AG04450 (cell line): ENCODE measurements at regions not wholly inside any gene's neighbourhood (a gene's known extent, or its start where the extent isn't known, plus 50 kb on each side); places are given as distances from the start of the nearest gene placed in this dataset.

Source experiments
- CTCF ChIA-PET: fragments of 300-600, 350-600 bp; formaldehyde crosslinking; extraction: SDS; loops from one replicate; lab custom pipeline; 2022; ENCODE audit warnings: antibody characterized with exemption, inconsistent platforms; lab: Charles Lee
- POLR2A ChIA-PET: fragments of 350-600 bp; formaldehyde crosslinking; extraction: SDS; loops from one replicate; lab custom pipeline; 2021; ENCODE audit warnings: antibody characterized with exemption, inconsistent platforms; lab: Yijun Ruan, JAX
- DNase-seq: peaks from one replicate; pipeline ENCODE4 v3.0.0-alpha.2; 2011; ENCODE audit warnings: low read depth, low spot score
- H3K27ac ChIP-seq: one replicate; pipeline ENCODE4 v1.5.1; 2012; ENCODE audit warnings: low read depth, low read length, control low read depth
- H3K27me3 ChIP-seq: one replicate; pipeline ENCODE4 v1.6.0; 2012; ENCODE audit warnings: low read length; ENCODE audit not compliant: control insufficient read depth, insufficient read depth
- H3K4me3 ChIP-seq: 2 replicates; pipeline ENCODE4 v1.5.1; 2011; ENCODE audit warnings: mild to moderate bottlenecking, low read depth, low read length, control low read depth
- H3K9me3 ChIP-seq: 2 replicates; pipeline ENCODE4 v1.5.1; 2012; ENCODE audit warnings: low read length; ENCODE audit not compliant: control insufficient read depth, insufficient read depth
- CTCF ChIP-seq: IDR thresholded peaks from 2 replicates; pipeline ENCODE4 v1.5.1; 2011; ENCODE audit warnings: low read depth, low read length, control low read depth, inconsistent platforms

GRCh38 chr4:24146127-24146526 lies 256.3 kb upstream of the PPARGC1A start:
- no peak for DNase-seq
- TF ChIP-seq CTCF, result no peak
- POLR2A ChIA-PET, result no interaction called here
- H3K4me3 ChIP-seq, result no peak overlapping the region
- H3K27ac ChIP-seq, result no peak overlapping the region
- CTCF ChIA-PET, result no interaction called here
- H3K27me3 ChIP-seq, result no peaks in the 10 kb centered on the region
- no peaks in the 10 kb centered on the region for H3K9me3 ChIP-seq

GRCh38 chr4:24145591-24145990 lies 255.7 kb upstream of the PPARGC1A start:
- H3K9me3 ChIP-seq, result no peaks in the 10 kb centered on the region
- DNase-seq, result no peak
- ChIA-PET POLR2A (no interaction called here), CTCF (no interaction called here)
- TF ChIP-seq CTCF, result no peak
- no peaks in the 10 kb centered on the region for H3K27me3 ChIP-seq
- no peak overlapping the region for H3K4me3 ChIP-seq
- no peak overlapping the region for H3K27ac ChIP-seq

GRCh38 chr4:24144381-24144780 lies 254.5 kb upstream of the PPARGC1A start:
- Histone ChIP-seq H3K27ac (no peak overlapping the region), H3K4me3 (no peak overlapping the region), H3K27me3 (no peaks in the 10 kb centered on the region), H3K9me3 (no peaks in the 10 kb centered on the region)
- ChIA-PET CTCF (no interaction called here), POLR2A (no interaction called here)
- no peak for TF ChIP-seq CTCF
- DNase-seq, result no peak

GRCh38 chr4:24143741-24144140 lies 253.9 kb upstream of the PPARGC1A start:
- ChIA-PET CTCF (no interaction called here), POLR2A (no interaction called here)
- Histone ChIP-seq H3K27ac (no peak overlapping the region), H3K9me3 (no peaks in the 10 kb centered on the region), H3K27me3 (no peaks in the 10 kb centered on the region), H3K4me3 (no peak overlapping the region)
- TF ChIP-seq CTCF, result no peak
- DNase-seq, result no peak

GRCh38 chr4:24141836-24142235 lies 252.0 kb upstream of the PPARGC1A start:
- Histone ChIP-seq H3K4me3 (no peak overlapping the region), H3K27me3 (no peaks in the 10 kb centered on the region), H3K27ac (no peak overlapping the region), H3K9me3 (no peaks in the 10 kb centered on the region)
- no peak for TF ChIP-seq CTCF
- no peak for DNase-seq
- ChIA-PET POLR2A (no interaction called here), CTCF (no interaction called here)
